SK-N-DZ (cell line): ENCODE measurements at regions not wholly inside any gene's neighbourhood (a gene's known extent, or its start where the extent isn't known, plus 50 kb on each side); places are given as distances from the start of the nearest gene placed in this dataset.
A peak's percentile ranks its signal among the peaks of the same experiment; 100 is the strongest.

Experiments used
- DNase-seq: peaks from one replicate; pipeline ENCODE4 v3.0.0-alpha.2; 2015; ENCODE audit warnings: low spot score

- DNase-seq: no peak
These were observed 61.3 kb upstream of the BICC1 start for GRCh38 chr10:58451193-58451889.

- DNase-seq: no peak
These were observed 59.6 kb upstream of the BICC1 start for GRCh38 chr10:58453105-58453504.

- DNase-seq: no peak
These were observed 56.5 kb upstream of the BICC1 start for GRCh38 chr10:58456179-58456578.

- no peak for DNase-seq
These were observed 54.7 kb upstream of the BICC1 start for GRCh38 chr10:58457761-58458616.

DNA sequence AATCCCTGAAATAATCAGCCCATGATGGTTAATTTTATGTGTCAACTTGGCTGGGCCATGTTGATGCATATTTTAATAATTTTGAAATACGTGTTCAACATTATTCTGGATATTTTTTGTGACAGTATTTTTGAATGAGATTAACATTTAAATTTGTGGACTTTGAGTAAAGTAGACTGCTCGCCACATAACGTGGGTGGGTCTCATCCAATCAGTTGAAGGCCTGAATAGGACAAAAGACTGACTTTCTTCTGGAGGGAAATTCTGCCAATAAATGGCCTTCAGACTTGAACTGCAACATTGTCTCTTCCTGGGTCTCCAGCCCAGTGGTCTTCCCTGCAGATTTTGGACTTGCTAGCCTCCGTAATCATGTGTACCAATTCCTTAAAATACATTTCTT is 53.6 kb upstream of the BICC1 start:
- no peak for DNase-seq

DNA sequence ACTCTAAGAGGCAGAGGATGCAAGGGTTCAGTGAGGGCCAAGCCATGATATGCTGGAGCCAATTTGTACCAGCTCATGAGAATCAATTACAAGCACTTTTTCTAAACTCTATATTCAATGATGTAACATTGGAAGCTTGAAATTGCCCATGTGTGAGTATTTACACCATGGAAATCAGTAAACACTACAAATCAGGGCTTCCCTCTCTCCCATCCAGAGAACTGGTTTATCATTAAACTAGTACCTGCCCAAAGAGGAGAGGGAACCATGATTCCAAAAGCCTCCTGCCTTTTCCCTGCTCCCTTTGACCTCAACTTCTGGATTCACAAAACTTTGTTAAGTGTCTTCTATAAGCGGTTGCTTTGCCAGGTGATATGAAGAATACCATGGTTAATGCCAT is 52.5 kb upstream of the BICC1 start:
- no peak for DNase-seq

- peak; percentile 70 for DNase-seq
These were observed 49.7 kb upstream of the BICC1 start for GRCh38 chr10:58462863-58463507.
